Calu3 (cell line): ENCODE measurements at regions not wholly inside any gene's neighbourhood (a gene's known extent, or its start where the extent isn't known, plus 50 kb on each side); places are given as distances from the start of the nearest gene placed in this dataset.
A peak's percentile ranks its signal among the peaks of the same experiment; 100 is the strongest.

Experiments used
- BruUV-seq: library from RNA; stranded (reverse); fragments of 400-500 nt; replicated peaks from 2 replicates; lab custom pipeline; 2021; lab: Mats Ljungman, UMichigan
- CTCF ChIA-PET: fragments of 300-600 bp; sonication (Branson Sonifier 250); formaldehyde crosslinking; loops from one replicate; lab custom pipeline; 2022; ENCODE audit warnings: antibody characterized with exemption; lab: Charles Lee
- DNase-seq: peaks from one replicate; pipeline ENCODE4 v3.0.0; 2022
- H3K27ac Mint-ChIP-seq: one replicate; pipeline ENCODE4 v1.8.0; 2022; ENCODE audit warnings: mixed read lengths; ENCODE audit not compliant: unreplicated experiment
- H3K27me3 Mint-ChIP-seq: one replicate; pipeline ENCODE4 v1.8.0; 2022; ENCODE audit warnings: mixed read lengths; ENCODE audit not compliant: unreplicated experiment
- H3K36me3 Mint-ChIP-seq: one replicate; pipeline ENCODE4 v1.8.0; 2022; ENCODE audit warnings: mild to moderate bottlenecking, moderate library complexity, mixed read lengths; ENCODE audit not compliant: insufficient read depth, unreplicated experiment
- H3K4me1 Mint-ChIP-seq: one replicate; pipeline ENCODE4 v1.8.0; 2022; ENCODE audit warnings: mild to moderate bottlenecking, low read depth, mixed read lengths; ENCODE audit not compliant: unreplicated experiment
- H3K4me3 Mint-ChIP-seq: one replicate; pipeline ENCODE4 v1.8.0; 2022; ENCODE audit warnings: mild to moderate bottlenecking, low read depth, moderate library complexity, mixed read lengths; ENCODE audit not compliant: unreplicated experiment
- H3K9me3 Mint-ChIP-seq: one replicate; pipeline ENCODE4 v1.8.0; 2022; ENCODE audit warnings: low read depth, mixed read lengths; ENCODE audit not compliant: unreplicated experiment
- intact Hi-C: fragments of 100-400 bp; cut with micrococcal nuclease; formaldehyde crosslinking; loops from one replicate; pipeline ENCODE4 v1.10.0; 2022; ENCODE audit not compliant: unreplicated experiment
- TF ChIP-seq, protein P1 (sequence below): fragments of 200-600 bp; IDR thresholded peaks from one replicate; pipeline ENCODE4 v1.8.0; 2022; ENCODE audit warnings: antibody characterized with exemption; ENCODE audit not compliant: unreplicated experiment

DNA sequence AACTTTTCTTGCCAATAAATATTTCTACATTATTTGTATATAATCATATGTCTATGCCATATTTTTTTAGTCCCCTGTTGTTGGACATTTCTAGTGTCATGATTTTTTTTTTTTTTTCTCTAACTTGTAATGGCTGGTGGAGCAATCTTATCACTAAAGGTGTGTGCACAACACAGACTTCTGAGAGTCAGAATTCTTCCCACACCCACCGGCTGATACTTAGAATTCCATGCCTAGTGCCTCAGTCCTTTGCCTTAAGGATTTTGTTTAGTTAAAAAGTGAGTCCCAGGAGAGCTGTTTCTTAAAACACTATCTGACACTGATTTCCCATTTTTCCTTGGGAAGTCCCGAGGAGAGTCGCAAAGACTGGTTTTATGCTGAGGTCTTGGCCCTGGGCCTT, 87.7 kb upstream of the BARX2 start:
- no peak for DNase-seq
- no peaks in the 10 kb centered on the region for H3K36me3 Mint-ChIP-seq
- CTCF ChIA-PET = no interaction called here
- no TSS peak for BruUV-seq
- intact Hi-C loops = no loop called here
- no peaks in the 10 kb centered on the region for H3K27me3 Mint-ChIP-seq
- H3K4me1 Mint-ChIP-seq = peaks cover 19% of the 10 kb centered on the region
- no peaks in the 10 kb centered on the region for H3K9me3 Mint-ChIP-seq
- no peak overlapping the region for H3K4me3 Mint-ChIP-seq
- H3K27ac Mint-ChIP-seq = no peak overlapping the region
- TF ChIP-seq, protein P1, sequence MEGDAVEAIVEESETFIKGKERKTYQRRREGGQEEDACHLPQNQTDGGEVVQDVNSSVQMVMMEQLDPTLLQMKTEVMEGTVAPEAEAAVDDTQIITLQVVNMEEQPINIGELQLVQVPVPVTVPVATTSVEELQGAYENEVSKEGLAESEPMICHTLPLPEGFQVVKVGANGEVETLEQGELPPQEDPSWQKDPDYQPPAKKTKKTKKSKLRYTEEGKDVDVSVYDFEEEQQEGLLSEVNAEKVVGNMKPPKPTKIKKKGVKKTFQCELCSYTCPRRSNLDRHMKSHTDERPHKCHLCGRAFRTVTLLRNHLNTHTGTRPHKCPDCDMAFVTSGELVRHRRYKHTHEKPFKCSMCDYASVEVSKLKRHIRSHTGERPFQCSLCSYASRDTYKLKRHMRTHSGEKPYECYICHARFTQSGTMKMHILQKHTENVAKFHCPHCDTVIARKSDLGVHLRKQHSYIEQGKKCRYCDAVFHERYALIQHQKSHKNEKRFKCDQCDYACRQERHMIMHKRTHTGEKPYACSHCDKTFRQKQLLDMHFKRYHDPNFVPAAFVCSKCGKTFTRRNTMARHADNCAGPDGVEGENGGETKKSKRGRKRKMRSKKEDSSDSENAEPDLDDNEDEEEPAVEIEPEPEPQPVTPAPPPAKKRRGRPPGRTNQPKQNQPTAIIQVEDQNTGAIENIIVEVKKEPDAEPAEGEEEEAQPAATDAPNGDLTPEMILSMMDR = no peak

GRCh38 chr11:129286813-129287212, 88.8 kb upstream of the BARX2 start:
- Mint-ChIP-seq H3K36me3 (no peaks in the 10 kb centered on the region), H3K4me3 (no peak overlapping the region), H3K4me1 (peaks cover 30% of the 10 kb centered on the region), H3K27ac (no peak overlapping the region), H3K27me3 (no peaks in the 10 kb centered on the region), H3K9me3 (no peaks in the 10 kb centered on the region)
- DNase-seq = no peak
- intact Hi-C loops = no loop called here
- no TSS peak for BruUV-seq
- TF ChIP-seq, protein P1 = no peak
- CTCF ChIA-PET = no interaction called here

- DNase-seq = no peak
- BruUV-seq = no TSS peak
- CTCF ChIA-PET = no interaction called here
- Mint-ChIP-seq H3K4me3 (no peak overlapping the region), H3K36me3 (peaks cover 3% of the 10 kb centered on the region), H3K9me3 (no peaks in the 10 kb centered on the region), H3K4me1 (peaks cover 36% of the 10 kb centered on the region), H3K27me3 (no peaks in the 10 kb centered on the region), H3K27ac (no peak overlapping the region)
- intact Hi-C loops = no loop called here
- TF ChIP-seq, protein P1 = no peak
Observed at GRCh38 chr11:129285402-129285786, 90.3 kb upstream of the BARX2 start.

DNA sequence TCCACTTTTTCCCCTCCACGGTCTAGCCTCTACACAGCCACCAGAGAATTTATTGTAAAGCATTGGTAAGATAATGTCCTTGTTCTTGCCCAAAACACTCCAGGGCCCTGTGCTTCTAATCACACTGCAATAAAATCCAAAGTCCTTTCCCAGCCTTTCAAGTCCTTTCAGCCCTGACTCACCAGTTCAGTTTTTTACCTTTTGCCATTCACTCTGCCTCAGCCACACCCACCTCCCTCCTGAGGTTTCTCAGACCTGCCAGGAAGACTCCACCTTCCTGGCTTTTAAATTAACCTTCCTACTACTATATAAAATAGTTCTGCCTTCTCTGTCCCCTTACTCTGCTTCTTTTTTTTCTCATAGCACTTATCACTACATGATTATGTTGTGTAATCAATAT, 91.0 kb upstream of the ARHGAP32 start:
- Mint-ChIP-seq H3K9me3 (no peaks in the 10 kb centered on the region), H3K36me3 (peaks cover 19% of the 10 kb centered on the region), H3K4me1 (peaks cover 42% of the 10 kb centered on the region), H3K4me3 (peak overlapping the region; percentile 54), H3K27ac (peak overlapping the region; percentile 62), H3K27me3 (no peaks in the 10 kb centered on the region)
- CTCF ChIA-PET = no interaction called here
- TF ChIP-seq, protein P1 = no peak
- intact Hi-C loops = loop anchor here (5.0 kb wide), 2 partner anchors 34 to 49 kb away; no protein-coding TSS in a partner anchor
- DNase-seq = peak; percentile 59
- BruUV-seq = no TSS peak
